ENCODE measurements at regions not wholly inside any gene's neighbourhood (a gene's known extent, or its start where the extent isn't known, plus 50 kb on each side); places are given as distances from the start of the nearest gene placed in this dataset.

DNA sequence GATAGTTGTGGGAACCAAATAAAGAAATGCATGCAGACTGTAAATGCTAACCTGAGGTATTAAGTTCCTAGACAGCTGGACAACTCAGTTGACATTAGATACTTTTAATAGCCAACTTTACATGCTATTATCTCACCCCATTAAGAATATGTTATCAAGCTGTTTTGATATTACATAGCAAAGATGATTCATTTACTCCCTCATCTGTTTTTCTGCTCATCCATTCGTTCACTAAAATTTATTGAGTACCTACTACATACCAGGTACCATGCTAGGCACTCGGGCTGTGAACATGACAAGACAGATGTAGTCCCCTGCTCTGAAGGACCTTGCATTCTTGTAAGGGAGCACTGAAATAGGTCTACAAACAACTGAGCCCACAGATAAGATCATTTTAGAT, 192.4 kb downstream of the DACT1 start:
- Histone ChIP-seq H3K79me1 (ENCODE audit: insufficient read depth, low read depth, low read length, poor library complexity, severe bottlenecking) (no peaks in the 10 kb centered on the region), H3K4me2 (ENCODE audit: insufficient read depth, insufficient read length, low read length) (no peak overlapping the region), H2AFZ (ENCODE audit: low read length) (no peak overlapping the region), H4K91ac (ENCODE audit: insufficient read length, low read depth, low read length) (no peak overlapping the region), H2BK12ac (ENCODE audit: insufficient read length, low read depth, low read length) (no peak overlapping the region), H3K4me1 (ENCODE audit: insufficient read depth, low read length) (no peaks in the 10 kb centered on the region), H3K23me2 (ENCODE audit: insufficient read length, low read depth, low read length, poor library complexity, severe bottlenecking) (no peaks in the 10 kb centered on the region), H3K9ac (ENCODE audit: extremely low read depth, insufficient read length, low read length) (no peak overlapping the region), H3K56ac (ENCODE audit: insufficient read length, low read depth, low read length) (no peak overlapping the region), H2BK20ac (ENCODE audit: low read depth, low read length, poor library complexity, severe bottlenecking) (no peak overlapping the region), H3K18ac (ENCODE audit: insufficient read length, low read depth, low read length) (no peak overlapping the region), H3K27me3 (ENCODE audit: insufficient read depth, low read length) (no peaks in the 10 kb centered on the region), H3K4ac (ENCODE audit: low read depth, low read length) (no peak overlapping the region), H3K27ac (ENCODE audit: insufficient read length, low read depth, low read length) (no peak overlapping the region), H2BK120ac (ENCODE audit: low read depth, low read length, poor library complexity, severe bottlenecking) (no peak overlapping the region), H2BK15ac (ENCODE audit: low read depth, low read length) (no peak overlapping the region), H3K14ac (ENCODE audit: insufficient read depth, low read length) (no peak overlapping the region), H2AK5ac (ENCODE audit: insufficient read length, low read length) (no peak overlapping the region), H3K9me3 (ENCODE audit: control insufficient read depth, low read depth, low read length) (no peaks in the 10 kb centered on the region), H3T11ph (ENCODE audit: low read length) (no peak overlapping the region), H3K79me2 (ENCODE audit: insufficient read depth, low read length) (no peaks in the 10 kb centered on the region), H4K8ac (replicated peaks; ENCODE audit: insufficient read length, low read depth, low read length) (no peak overlapping the region), H4K5ac (ENCODE audit: insufficient read length, low read depth, low read length) (no peak overlapping the region), H3K23ac (ENCODE audit: insufficient read length, low read depth, low read length) (no peak overlapping the region), H4K20me1 (ENCODE audit: control insufficient read depth, insufficient read depth, insufficient read length) (no peaks in the 10 kb centered on the region), H2BK5ac (ENCODE audit: insufficient read length, low read length) (no peak overlapping the region)
- TF ChIP-seq, protein P1, sequence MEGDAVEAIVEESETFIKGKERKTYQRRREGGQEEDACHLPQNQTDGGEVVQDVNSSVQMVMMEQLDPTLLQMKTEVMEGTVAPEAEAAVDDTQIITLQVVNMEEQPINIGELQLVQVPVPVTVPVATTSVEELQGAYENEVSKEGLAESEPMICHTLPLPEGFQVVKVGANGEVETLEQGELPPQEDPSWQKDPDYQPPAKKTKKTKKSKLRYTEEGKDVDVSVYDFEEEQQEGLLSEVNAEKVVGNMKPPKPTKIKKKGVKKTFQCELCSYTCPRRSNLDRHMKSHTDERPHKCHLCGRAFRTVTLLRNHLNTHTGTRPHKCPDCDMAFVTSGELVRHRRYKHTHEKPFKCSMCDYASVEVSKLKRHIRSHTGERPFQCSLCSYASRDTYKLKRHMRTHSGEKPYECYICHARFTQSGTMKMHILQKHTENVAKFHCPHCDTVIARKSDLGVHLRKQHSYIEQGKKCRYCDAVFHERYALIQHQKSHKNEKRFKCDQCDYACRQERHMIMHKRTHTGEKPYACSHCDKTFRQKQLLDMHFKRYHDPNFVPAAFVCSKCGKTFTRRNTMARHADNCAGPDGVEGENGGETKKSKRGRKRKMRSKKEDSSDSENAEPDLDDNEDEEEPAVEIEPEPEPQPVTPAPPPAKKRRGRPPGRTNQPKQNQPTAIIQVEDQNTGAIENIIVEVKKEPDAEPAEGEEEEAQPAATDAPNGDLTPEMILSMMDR (conservative IDR thresholded peaks at IDR 0.05) = no peak
- H3K9me3 Mint-ChIP-seq = peaks cover 10 to 15% of the 10 kb centered on the region in 2 experiments; a peak in 4 of 5 replicates
- H3K36me3 Mint-ChIP-seq (ENCODE audit: insufficient read depth in 1 of 3, low read depth in 3 of 3) = peaks cover 2 to 9% (median 3%) of the 10 kb centered on the region in 3 experiments; a peak in 5 of 7 replicates
- no peak overlapping the region for H3K27ac Mint-ChIP-seq
- H3K4me3 Mint-ChIP-seq = no peak overlapping the region
- no CpG with 5 or more reads among the region's 2 CpGs for WGBS (ENCODE audit: extremely low coverage, insufficient read length, low lambda C conversion rate)
- no peaks in the 10 kb centered on the region for H3K27me3 Mint-ChIP-seq (ENCODE audit: low read depth)
- DNase-seq = no peak
- 0 out of 4 replicates have a peak, but pooled peaks cover 0 to 3% of the 10 kb centered on the region in 2 experiments for H3K4me1 Mint-ChIP-seq
